ENCODE measurements at regions not wholly inside any gene's neighbourhood (a gene's known extent, or its start where the extent isn't known, plus 50 kb on each side); places are given as distances from the start of the nearest gene placed in this dataset.
A peak's percentile ranks its signal among the peaks of the same experiment; 100 is the strongest.
"Not testable (repeated sequence)": the region's sequence is repeated elsewhere in the genome, so short reads cannot be mapped to it uniquely, and the experiment has no call there.

- DNase-seq (ENCODE audit: low spot score), result no peak
- Histone ChIP-seq H3K27me3 (replicated peaks; ENCODE audit: insufficient read depth) (peaks cover 12% of the 10 kb centered on the region), H3K27ac (no peak overlapping the region)
Measured at GRCh38 chr1:161440312-161440894, 64.9 kb upstream of the FCGR2A start.

GRCh38 chr1:161439280-161440232 is 65.7 kb upstream of the FCGR2A start:
- no peaks in the 10 kb centered on the region for H3K4me1 ChIP-seq (replicated peaks)
- WGBS, result 19% methylated on average over 44 of the region's 44 CpGs
- intact Hi-C loops (cut with DNase I), result no loop called here
- H3K27ac ChIP-seq, result no peak overlapping the region
- H3K9me3 ChIP-seq, result no peaks in the 10 kb centered on the region
- H3K27me3 ChIP-seq (replicated peaks; ENCODE audit: insufficient read depth), result peaks cover 10% of the 10 kb centered on the region
- no peak overlapping the region for H3K4me3 ChIP-seq
- no peak for TF ChIP-seq POLR2AphosphoS5 (IDR thresholded peaks at IDR 0.05)
- DNase-seq (ENCODE audit: low spot score), result no peak
- no peaks in the 10 kb centered on the region for H3K36me3 ChIP-seq

More at GRCh38 chr1:161440312-161440894, 64.9 kb upstream of the FCGR2A start:
- no peaks in the 10 kb centered on the region for H3K4me1 ChIP-seq (replicated peaks)
- H3K36me3 ChIP-seq, result no peaks in the 10 kb centered on the region
- intact Hi-C loops (cut with DNase I), result no loop called here
- no peak for TF ChIP-seq POLR2AphosphoS5 (IDR thresholded peaks at IDR 0.05)
- TF ChIP-seq POLR2A (IDR thresholded peaks at IDR 0.05), result no peak
- TF ChIP-seq CTCF (IDR thresholded peaks at IDR 0.05), result peak in 2 of 4 experiments; percentile 7 to 39
- H3K9me3 ChIP-seq, result no peaks in the 10 kb centered on the region
- WGBS, result 2% methylated on average over 45 of the region's 61 CpGs
- peak overlapping the region; percentile 26 to 32 for H3K4me3 ChIP-seq

GRCh38 chr1:161433191-161433590 is 65.5 kb upstream of the CFAP126 start:
- H3K9me3 ChIP-seq; H3K27me3 ChIP-seq (replicated peaks; ENCODE audit: insufficient read depth); intact Hi-C loops (cut with DNase I); H3K36me3 ChIP-seq; H3K4me3 ChIP-seq; H3K4me1 ChIP-seq (replicated peaks); DNase-seq (ENCODE audit: low spot score); H3K27ac ChIP-seq: not testable (repeated sequence)
- WGBS, result 85% methylated on average over 5 of the region's 5 CpGs

GRCh38 chr1:161432091-161432490 is 64.4 kb upstream of the CFAP126 start:
- no peaks in the 10 kb centered on the region for H3K9me3 ChIP-seq
- no peak overlapping the region for H3K4me3 ChIP-seq
- no peak for DNase-seq (ENCODE audit: low spot score)
- no peak overlapping the region for H3K27ac ChIP-seq
- no peak for TF ChIP-seq CTCF (IDR thresholded peaks at IDR 0.05)
- no peak for TF ChIP-seq POLR2AphosphoS5 (IDR thresholded peaks at IDR 0.05)
- TF ChIP-seq POLR2A (IDR thresholded peaks at IDR 0.05), result no peak
- intact Hi-C loops (cut with DNase I), result no loop called here
- no peaks in the 10 kb centered on the region for H3K4me1 ChIP-seq (replicated peaks)
- 77% methylated on average over 2 of the region's 2 CpGs for WGBS
- H3K27me3 ChIP-seq (replicated peaks; ENCODE audit: insufficient read depth), result no peaks in the 10 kb centered on the region
- H3K36me3 ChIP-seq, result no peaks in the 10 kb centered on the region

- Histone ChIP-seq H3K4me3 (no peak overlapping the region), H3K27me3 (replicated peaks; ENCODE audit: insufficient read depth) (peaks cover 3% of the 10 kb centered on the region), H3K27ac (no peak overlapping the region), H3K9me3 (no peaks in the 10 kb centered on the region), H3K4me1 (replicated peaks) (no peaks in the 10 kb centered on the region), H3K36me3 (no peaks in the 10 kb centered on the region)
- DNase-seq (ENCODE audit: low spot score), result no peak
- WGBS, result 29% methylated on average over 18 of the region's 18 CpGs
- intact Hi-C loops (cut with DNase I), result no loop called here
- TF ChIP-seq POLR2AphosphoS5 (IDR thresholded peaks at IDR 0.05) (no peak), POLR2A (IDR thresholded peaks at IDR 0.05) (no peak), CTCF (IDR thresholded peaks at IDR 0.05) (no peak)
Measured at GRCh38 chr1:161427733-161428516, 60.2 kb upstream of the CFAP126 start.

- H3K36me3 ChIP-seq; H3K4me3 ChIP-seq; H3K9me3 ChIP-seq; H3K27ac ChIP-seq; H3K4me1 ChIP-seq (replicated peaks); DNase-seq (ENCODE audit: low spot score); intact Hi-C loops (cut with DNase I); H3K27me3 ChIP-seq (replicated peaks; ENCODE audit: insufficient read depth): not testable (repeated sequence)
- WGBS, result 81% methylated on average over 10 of the region's 33 CpGs
Measured at GRCh38 chr1:161422914-161423313, 55.2 kb upstream of the CFAP126 start.

Data from prostate gland (tissue), 2 donors.